ENCODE measurements at regions not wholly inside any gene's neighbourhood (a gene's known extent, or its start where the extent isn't known, plus 50 kb on each side); places are given as distances from the start of the nearest gene placed in this dataset.

DNA sequence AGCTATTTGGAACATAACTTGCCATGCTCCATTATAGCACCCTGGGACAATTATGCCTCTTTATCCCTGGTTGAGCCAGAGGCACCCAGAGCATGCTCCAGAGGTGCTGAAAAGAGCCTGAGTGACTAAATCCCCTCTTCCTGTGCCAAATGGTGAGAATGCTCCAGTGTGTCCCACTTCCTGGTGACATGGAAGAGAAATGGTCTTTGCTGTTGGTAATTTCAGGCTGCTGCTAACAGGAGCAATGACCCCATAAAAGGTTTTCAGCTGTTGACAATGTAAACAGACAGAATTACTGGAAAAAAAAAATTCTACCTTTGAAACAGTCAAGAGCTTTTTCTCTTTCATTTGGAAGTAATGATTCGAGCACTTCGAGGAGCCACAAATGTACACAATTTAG is 341.8 kb downstream of the FGF9 start:
- no peak overlapping the region for H2BK20ac ChIP-seq (ENCODE audit: low read depth, low read length, poor library complexity, severe bottlenecking)
- DNase-seq, result no peak
- no peak overlapping the region for H3K23ac ChIP-seq (ENCODE audit: insufficient read length, low read depth, low read length)
- no peak overlapping the region for H3K4me2 ChIP-seq (ENCODE audit: insufficient read depth, insufficient read length, low read length)
- no peak overlapping the region for H2AK5ac ChIP-seq (ENCODE audit: insufficient read length, low read length)
- H3K14ac ChIP-seq (ENCODE audit: insufficient read depth, low read length), result no peak overlapping the region
- no peak overlapping the region for H4K8ac ChIP-seq (replicated peaks; ENCODE audit: insufficient read length, low read depth, low read length)
- no peaks in the 10 kb centered on the region for H3K9me3 ChIP-seq (ENCODE audit: control insufficient read depth, low read depth, low read length)
- no peak overlapping the region for H3T11ph ChIP-seq (ENCODE audit: low read length)
- no peaks in the 10 kb centered on the region for H3K36me3 Mint-ChIP-seq (ENCODE audit: insufficient read depth in 1 of 3, low read depth in 3 of 3)
- H3K9ac ChIP-seq (ENCODE audit: extremely low read depth, insufficient read length, low read length), result no peak overlapping the region
- H3K23me2 ChIP-seq (ENCODE audit: insufficient read length, low read depth, low read length, poor library complexity, severe bottlenecking), result no peaks in the 10 kb centered on the region
- no peak overlapping the region for H2BK15ac ChIP-seq (ENCODE audit: low read depth, low read length)
- no peak overlapping the region for H3K56ac ChIP-seq (ENCODE audit: insufficient read length, low read depth, low read length)
- no peaks in the 10 kb centered on the region for H3K27me3 ChIP-seq (ENCODE audit: insufficient read depth, low read length)
- peaks cover 0 to 4% of the 10 kb centered on the region in 2 experiments; a peak in 1 of 5 replicates for H3K9me3 Mint-ChIP-seq
- H3K4me3 Mint-ChIP-seq, result no peak overlapping the region
- H2BK12ac ChIP-seq (ENCODE audit: insufficient read length, low read depth, low read length), result no peak overlapping the region
- no peak overlapping the region for H4K5ac ChIP-seq (ENCODE audit: insufficient read length, low read depth, low read length)
- no peak overlapping the region for H4K91ac ChIP-seq (ENCODE audit: insufficient read length, low read depth, low read length)
- H3K4ac ChIP-seq (ENCODE audit: low read depth, low read length), result no peak overlapping the region
- H3K27ac ChIP-seq (ENCODE audit: insufficient read length, low read depth, low read length), result no peak overlapping the region
- no peaks in the 10 kb centered on the region for H3K79me2 ChIP-seq (ENCODE audit: insufficient read depth, low read length)
- peaks cover 0 to 7% of the 10 kb centered on the region in 2 experiments; a peak in 2 of 4 replicates for H3K4me1 Mint-ChIP-seq
- H2BK5ac ChIP-seq (ENCODE audit: insufficient read length, low read length), result no peak overlapping the region
- H3K27ac Mint-ChIP-seq, result no peak overlapping the region
- no peaks in the 10 kb centered on the region for H3K27me3 Mint-ChIP-seq (ENCODE audit: low read depth)
- no CpG with 5 or more reads among the region's 2 CpGs for WGBS (ENCODE audit: extremely low coverage, insufficient read length, low lambda C conversion rate)
- H2AFZ ChIP-seq (ENCODE audit: low read length), result no peak overlapping the region
- no peaks in the 10 kb centered on the region for H4K20me1 ChIP-seq (ENCODE audit: control insufficient read depth, insufficient read depth, insufficient read length)
- H2BK120ac ChIP-seq (ENCODE audit: low read depth, low read length, poor library complexity, severe bottlenecking), result no peak overlapping the region
- H3K18ac ChIP-seq (ENCODE audit: insufficient read length, low read depth, low read length), result no peak overlapping the region
- no peaks in the 10 kb centered on the region for H3K4me1 ChIP-seq (ENCODE audit: insufficient read depth, low read length)
- H3K79me1 ChIP-seq (ENCODE audit: insufficient read depth, low read depth, low read length, poor library complexity, severe bottlenecking), result no peaks in the 10 kb centered on the region
- TF ChIP-seq, protein P1, sequence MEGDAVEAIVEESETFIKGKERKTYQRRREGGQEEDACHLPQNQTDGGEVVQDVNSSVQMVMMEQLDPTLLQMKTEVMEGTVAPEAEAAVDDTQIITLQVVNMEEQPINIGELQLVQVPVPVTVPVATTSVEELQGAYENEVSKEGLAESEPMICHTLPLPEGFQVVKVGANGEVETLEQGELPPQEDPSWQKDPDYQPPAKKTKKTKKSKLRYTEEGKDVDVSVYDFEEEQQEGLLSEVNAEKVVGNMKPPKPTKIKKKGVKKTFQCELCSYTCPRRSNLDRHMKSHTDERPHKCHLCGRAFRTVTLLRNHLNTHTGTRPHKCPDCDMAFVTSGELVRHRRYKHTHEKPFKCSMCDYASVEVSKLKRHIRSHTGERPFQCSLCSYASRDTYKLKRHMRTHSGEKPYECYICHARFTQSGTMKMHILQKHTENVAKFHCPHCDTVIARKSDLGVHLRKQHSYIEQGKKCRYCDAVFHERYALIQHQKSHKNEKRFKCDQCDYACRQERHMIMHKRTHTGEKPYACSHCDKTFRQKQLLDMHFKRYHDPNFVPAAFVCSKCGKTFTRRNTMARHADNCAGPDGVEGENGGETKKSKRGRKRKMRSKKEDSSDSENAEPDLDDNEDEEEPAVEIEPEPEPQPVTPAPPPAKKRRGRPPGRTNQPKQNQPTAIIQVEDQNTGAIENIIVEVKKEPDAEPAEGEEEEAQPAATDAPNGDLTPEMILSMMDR (conservative IDR thresholded peaks at IDR 0.05), result no peak
